Hematopoietic multipotent progenitor cell treated with erythropoietin and hydrocortisone succinate and interleukin-3 and kit ligand, for 15 days (in vitro differentiated cells): ENCODE measurements at regions not wholly inside any gene's neighbourhood (a gene's known extent, or its start where the extent isn't known, plus 50 kb on each side); places are given as distances from the start of the nearest gene placed in this dataset.

Experiments
- DNase-seq: peaks from one replicate; pipeline ENCODE4 v3.0.0-alpha.2; 2015; ENCODE audit warnings: low spot score

DNA sequence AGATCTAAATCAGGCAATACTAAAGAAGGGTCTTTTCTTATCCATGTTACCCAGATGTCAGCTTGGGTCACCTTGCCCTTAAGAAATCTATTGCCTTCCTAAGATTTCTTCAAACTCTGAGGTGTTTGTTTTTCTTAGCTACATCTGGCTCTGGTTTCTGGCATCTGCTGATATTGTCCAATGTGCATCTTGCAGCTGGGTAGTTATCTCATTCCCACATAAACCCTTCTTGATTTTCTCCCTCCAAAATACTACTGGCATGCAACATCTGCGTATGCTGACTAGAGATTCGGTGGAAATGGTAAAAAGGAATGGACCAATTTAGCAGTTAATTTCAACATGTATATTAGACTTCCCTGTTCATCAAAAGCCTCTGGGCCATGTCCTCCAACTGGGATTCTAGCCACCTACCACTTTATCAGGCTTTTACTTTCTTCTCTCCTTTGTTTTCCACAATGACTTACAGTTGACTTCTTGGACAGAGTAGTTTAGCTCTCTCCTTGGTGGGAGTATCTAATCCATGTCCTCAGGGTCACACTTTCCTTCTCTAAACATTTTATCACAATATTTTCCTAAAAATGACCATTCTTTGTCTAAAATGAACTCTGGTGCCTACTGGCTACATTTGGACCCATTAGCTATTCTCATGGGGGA is 324.8 kb upstream of the FAR2 start:
- DNase-seq, result no peak

DNA sequence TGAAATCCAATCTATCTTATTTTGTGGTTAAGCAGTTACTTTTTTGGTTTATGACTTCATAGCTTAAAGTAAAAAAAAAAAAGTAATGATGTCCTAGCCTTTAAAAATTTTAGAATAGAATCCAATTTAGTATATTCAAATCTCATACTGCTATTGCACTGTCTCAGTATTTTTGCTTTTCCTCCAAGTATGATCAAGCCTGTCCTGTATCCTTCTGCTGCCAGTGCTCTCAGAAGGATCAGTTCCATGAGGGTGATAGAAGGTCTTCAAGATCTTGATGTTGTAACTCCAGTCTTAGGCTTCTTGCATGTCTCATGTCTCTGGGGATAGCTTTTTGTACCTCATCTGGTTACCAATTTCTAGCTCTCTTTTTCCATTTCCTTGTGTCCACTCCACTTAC is 324.2 kb upstream of the FAR2 start:
- no peak for DNase-seq

DNA sequence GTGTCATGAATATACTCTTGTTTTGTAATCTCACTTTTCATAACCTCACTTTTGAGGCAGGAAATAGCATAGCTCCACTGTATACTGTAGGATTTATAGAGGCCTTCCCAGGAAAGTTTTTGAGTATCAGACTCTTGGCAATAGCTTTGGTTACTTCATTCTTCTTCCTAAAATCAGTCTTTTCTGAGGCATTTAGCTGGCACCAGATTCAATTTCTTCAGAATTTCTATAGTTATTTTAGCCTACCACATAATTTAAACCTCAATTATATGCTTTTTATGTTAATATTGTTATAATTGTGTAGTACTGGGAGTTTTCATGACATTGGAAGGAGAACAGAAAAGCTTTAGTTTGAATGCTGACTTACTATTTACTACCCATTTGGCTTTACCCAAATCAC is 322.3 kb upstream of the FAR2 start:
- no peak for DNase-seq

DNA sequence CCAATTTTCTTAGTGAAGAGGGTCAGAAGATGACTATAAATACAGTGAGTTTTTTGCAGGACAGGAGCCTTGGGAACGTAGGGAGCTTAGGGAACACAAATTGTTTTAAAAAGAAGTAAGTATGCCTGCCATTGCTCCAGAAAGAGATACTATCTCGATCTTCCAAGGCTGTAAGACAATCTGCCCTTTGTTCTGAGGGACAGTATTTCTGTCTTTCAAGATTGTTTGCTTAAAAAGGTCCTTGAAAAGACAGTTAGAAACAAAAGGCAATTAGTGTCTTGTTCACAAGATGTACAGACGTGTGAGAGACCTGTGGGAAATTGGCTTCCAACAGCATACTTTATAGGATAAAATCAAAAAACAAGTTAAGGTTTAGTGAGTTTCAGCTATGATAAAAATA is 321.2 kb upstream of the FAR2 start:
- no peak for DNase-seq

DNA sequence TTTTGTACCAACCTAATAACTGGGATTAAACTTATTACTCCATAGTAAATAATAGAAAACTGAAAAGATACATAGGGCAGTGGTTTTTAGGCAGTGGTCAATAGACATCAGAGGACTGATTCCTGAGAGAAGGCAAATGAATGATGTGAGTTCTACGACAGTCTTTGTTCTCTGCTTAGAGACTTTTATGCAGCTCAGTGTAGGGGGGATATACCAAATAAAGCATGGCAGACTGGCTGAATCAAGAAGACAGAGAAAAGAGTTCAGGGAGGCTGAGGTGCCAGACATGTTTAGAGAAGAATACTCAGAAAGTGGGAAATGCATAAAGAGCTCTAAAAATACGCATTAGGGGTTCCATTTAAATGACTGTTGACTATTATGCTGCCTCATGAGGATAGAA is 320.8 kb upstream of the FAR2 start:
- DNase-seq, result no peak

DNA sequence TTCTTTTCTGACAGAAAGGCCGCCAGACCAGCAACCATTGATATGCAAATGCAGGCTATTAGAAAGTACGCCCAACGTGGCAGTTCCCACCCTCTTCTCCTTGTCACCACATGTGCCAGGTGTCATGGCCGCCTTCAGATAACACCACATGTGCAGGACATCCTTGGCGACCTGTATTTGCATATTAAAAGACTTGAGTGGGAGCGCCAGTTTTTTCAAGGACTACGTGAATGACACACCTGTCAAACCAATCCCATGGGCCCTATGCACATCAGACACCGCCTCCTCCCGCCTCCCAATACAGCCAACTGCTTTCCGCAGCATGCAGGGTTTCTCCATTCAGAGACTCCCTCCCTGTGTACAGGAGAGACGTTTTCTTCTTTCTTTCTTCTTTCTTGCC is 318.6 kb upstream of the FAR2 start:
- no peak for DNase-seq

DNA sequence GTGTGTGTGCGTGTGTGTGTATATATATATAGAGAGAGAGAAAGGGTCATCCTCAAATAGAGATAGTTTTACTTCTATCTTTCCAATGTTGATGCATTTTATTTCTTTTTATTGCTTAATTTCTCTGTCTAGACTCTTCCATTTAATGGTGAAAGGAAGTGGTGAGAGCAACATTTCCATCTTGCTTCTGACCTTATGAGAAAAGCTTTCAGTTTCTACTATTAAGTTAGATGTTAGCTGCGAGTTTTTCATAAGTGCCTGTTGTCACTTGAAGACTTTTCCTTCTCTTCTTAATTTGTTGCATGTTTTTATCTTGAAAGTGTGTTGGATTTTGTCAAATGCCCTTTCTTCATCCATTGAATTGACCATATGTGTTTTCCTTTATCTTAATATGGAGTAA is 304.4 kb upstream of the FAR2 start:
- no peak for DNase-seq

DNA sequence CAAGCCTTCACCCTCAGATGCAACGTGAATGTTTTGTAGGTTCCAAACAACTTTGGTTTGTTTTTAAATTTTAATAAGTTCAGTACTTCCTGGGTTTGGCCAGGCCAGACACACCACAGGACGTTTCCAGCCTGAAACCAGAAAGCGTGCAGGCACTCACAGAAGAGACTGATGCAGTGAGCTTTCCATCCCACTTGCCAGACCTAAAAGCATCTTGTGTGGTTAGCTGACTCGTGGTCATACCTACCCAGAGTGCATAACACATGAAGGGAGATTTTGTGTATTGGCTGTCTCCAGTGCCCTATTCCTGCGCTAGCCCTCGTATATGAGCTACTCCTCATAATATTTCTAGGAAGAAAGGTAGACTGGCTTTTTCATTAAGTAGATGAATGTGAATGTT is 297.3 kb upstream of the FAR2 start:
- no peak for DNase-seq

DNA sequence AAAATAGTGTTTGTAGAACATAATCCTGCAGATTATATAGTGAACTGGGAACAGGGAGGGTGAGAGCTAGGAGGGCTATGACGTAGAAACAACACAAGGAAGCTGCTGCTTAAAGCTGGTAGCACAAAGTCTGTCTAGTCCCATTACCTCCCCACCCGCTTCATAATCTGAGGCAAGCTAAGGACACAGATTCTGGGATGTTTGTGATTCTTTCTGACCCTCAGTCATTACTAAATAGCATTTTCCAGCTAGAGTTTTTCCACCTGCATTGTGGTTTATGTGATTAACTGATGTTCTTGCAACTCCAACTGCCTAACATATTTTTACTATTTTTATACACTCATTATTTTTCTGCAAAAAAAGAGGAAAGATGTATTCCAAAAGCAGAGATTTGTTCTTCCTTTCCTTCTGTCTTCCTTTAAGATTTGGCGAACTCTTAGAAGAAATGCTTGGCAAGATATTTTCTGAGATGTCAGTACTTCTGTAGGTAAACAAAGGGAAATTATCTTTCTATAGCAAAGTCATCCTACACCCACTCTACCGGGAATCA is 293.2 kb upstream of the FAR2 start:
- DNase-seq, result no peak

DNA sequence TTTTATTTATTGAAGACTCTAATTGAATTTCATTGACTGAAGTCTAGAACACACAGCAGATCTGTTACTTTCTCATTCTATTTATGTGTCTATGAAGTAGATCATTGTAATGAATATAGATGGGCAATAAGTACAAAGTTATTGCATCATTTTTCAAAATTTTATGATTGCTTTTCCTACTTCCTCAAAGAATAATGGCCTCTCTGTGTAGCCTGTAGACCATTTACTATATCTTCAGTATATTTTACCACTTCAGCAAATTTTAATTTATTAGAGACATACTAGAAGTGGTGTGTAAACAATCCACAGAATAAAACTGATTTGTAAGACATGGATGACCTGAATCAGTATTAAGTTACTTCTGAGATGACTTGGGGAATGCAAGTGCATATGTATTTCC is 291.7 kb upstream of the FAR2 start:
- DNase-seq, result no peak

DNA sequence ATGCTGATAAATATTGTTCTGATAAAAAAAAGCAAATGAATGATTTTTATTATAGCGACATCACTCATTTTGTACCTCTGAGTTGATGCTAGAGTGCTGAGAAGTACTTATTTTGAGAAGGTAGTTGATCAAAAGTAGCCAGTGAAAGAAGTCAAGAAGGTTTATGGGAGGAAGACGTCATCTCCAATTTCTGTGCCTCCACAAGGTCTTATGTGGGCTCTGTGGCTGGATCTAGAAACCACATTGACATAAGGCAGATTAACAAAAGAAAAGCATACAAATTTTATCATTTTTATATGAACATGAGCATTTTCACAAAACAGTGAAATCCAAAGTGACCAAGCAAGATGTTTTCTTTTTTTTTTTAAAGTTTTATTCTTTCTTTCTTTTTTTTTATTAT is 289.5 kb upstream of the FAR2 start:
- no peak for DNase-seq

DNA sequence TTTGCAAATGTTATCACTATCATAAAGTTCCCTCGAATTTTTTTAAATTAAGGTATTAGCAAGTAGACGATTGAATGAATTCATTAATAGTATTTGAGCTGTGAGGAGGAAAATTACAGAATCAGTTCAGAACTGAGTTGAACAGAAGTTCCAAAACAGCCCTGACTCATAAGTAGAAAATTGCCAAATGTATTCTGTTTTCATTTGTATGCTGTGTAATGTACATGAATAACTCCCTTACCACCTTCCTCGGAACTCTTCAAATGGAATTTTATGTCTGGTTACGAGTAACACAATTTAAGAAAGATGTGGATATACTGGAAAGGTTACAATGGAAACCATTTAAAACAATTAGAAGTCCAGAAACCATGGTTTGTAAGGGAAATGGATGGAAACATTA is 283.3 kb upstream of the FAR2 start:
- DNase-seq, result no peak

DNA sequence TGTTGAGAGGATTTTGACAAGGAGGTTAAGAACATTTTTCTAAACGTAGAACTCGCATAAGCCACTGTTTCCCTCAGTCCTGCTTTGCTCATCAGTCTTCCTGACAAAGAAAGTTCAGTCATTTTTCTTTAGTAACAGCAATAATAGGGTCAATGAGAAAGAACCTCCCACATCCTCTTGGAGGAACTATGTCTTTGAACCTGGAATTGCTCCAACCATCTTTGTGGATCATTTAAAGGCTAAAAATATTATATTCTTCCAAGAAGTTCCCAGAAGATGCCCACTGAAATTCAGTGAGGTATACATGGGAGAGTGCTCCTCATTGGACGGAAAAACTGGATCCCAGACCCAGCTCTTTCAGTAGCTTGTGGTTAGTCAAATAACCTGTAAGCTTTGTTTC is 282.8 kb upstream of the FAR2 start:
- DNase-seq, result no peak

DNA sequence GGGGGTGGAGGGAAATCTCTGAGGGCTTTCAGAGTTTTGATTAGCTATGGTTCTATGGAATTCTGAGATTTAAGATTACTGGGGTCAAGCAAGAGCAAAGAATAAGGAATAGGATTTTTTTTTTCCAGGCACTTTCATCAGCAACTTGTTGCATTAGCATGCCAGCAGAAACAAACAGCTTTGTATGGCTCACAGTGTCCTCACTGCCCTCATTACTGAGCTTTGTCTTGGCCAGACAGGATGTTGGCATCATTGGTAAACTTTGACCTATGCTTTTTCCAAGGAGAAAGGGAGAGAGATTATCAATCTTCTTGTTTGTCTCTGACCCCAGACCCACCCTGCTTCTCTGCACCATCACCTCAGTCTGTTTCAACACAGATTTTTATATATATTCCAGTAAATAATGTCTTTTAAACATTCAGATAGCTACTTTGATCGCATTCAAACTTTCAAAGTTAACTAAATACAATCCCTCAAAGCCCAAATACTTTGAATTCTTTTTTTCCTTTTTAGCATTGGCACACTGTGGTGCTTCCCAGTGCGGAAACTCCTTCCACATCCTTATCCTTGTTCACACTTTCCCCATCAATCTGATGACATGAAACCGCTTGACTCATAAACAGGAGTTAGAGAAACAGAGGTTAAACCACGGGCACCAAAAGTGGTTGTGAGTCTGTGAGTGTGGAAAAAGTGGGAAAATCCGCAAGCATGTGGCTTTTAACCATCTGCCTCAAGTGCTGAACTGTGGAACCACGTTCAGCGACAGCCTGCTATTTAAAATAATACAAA is 282.2 kb upstream of the FAR2 start:
- DNase-seq, result no peak

DNA sequence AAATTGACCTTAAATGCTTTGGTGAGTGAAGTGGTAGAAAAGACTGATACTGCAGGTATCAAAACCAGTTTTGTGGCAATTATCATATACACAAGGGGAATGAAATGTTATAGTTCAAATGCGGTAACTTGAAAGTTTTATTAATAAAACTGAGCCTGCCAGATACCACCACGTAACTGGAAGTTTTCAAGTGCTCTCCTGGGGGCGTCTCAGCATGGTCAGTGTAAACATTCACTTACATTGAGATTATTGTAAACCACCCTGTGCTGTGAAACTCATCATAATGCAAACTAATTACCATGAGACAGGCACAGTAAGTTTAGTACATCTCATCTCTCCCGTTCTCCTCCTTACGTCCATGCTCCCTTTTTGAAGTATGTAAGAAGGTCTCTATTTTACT is 280.7 kb upstream of the FAR2 start:
- DNase-seq, result no peak

DNA sequence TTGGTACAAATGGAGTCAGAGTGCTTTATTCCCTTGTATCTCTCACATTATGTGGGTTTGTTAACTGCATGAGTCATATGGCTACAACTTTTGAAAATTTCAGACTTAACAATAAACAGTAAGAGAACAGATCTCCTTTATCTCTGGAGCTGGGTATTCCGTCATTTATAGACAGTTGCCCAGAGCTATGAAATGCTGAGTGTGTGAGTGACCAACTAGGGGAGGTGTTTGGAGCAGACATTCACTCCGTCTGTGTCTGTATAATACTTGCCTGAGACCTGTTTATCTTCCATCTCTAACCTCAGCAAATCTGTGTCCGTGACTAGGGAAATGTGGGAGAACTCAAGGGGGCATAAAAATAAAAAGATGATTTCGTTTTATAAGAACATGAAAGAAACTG is 279.9 kb upstream of the FAR2 start:
- DNase-seq, result no peak

DNA sequence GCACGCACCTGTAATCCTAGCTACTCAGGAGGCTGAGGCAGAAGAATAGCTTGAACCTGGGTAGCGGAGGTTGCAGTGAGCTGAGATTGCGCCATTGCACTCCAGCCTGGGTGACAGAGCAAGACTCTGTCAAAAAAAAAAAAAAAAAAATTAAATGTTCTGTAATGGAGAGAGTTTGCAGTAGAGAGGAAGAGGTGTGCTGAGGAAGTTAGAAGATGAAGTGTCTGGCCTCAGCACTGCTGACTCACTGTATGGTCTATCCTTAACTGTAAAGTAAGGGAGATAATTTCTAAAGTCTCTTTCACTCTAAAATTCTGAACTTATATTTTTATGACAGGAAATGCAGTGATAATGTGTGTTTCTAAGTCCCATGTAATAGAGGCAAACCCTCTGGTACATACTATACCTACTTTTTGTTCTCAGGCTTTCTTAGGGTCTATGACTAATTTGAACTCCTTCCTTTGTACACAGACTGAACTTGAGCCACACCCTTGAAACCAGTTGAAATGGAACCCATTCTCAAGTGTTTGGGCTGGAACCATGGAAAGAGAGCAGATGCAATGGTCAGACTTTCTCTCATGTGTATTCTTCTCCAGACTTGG is 278.1 kb upstream of the FAR2 start:
- no peak for DNase-seq

DNA sequence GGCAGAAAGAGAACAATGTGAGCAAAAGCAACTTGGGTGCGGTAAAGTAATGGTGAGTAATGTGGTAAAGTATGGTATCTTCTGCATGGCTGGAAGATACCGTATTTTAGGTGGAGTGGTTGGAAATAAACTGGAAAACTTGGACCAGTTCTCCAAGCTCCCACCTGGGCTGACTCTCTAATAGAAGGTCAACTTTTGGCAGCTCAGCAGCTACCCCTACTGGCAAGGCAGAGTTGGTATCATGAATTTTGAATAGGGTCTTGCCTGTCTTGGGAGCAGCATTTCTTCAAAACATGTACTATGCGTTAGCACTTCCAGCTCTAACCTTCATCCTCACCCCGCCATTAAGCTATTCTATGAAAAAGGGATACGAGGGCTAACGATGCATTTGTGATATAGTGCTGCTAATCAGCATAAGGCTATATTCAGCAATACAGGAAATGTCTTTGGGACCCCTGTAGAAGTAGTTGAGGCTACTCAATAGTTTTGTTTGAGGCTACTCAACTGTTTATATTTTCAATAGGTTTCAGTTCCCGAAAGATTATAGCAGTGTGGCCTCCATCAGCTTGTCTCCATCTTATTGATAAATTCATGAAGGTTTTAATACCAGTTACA is 276.3 kb upstream of the FAR2 start:
- DNase-seq, result peak; percentile 3

DNA sequence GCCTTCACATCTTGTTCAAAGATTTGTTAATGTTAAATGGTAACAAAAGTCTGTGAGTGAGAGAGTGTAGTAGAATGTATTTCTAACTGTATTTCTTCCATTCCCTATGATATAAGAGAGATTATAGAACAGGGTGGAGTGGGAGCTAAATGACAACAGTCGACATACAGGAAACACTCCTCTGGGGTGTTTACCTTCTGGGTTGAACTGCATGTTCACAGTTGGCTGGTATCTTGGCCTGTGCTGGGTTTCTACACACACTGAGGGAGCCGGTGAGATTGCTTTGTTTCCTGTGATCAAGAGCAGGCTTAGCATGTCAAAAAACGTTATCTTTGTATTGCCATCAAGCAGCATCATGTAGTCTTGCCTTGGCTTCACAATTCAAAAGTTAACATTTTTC is 274.3 kb upstream of the FAR2 start:
- DNase-seq, result no peak

DNA sequence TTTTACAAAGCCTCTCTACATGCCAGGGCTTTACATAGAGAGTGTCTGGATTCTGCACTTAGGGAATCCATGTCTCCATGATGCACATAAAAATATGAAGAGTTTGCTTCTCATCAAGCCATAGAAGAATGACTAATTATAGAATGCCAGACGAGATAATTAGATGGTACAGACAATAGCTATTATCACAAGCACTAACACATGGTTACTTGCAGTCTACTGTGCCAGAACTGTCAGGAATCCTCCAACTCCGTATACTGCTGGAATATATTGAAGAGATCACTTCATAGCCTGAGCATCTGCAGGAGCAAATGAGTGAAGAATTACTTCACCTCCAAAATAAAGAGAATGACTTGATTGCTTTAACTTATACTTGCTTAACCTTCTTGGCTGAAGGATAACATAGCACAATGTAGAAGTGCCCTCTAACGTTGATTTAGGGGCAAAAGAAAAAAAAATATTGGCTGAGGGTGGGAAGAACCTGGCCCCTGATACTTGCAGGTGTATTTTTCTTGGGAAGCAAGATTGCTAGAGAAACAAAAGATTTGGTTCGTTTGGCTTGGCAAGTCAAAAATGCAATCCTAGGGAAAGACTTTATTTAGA is 272.8 kb upstream of the FAR2 start:
- DNase-seq, result no peak

DNA sequence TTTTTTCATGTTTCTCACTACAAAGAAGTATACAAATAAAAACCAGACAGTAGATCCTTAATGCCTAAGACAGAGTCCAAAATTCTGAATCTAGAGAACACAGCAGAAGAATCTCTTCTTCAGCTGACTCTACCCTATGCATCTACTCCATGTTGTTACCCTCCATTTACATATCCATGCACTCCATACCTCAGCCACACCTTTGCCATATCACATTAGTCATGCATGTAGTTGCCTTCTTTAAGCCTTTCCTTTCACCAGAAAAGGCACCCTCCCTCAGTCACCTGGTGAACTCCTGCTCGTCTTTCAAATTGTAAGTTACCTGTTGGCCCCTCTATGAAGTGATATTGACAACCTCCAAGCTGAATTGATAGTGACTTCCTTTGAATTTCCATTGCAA is 271.2 kb upstream of the FAR2 start:
- DNase-seq, result no peak

DNA sequence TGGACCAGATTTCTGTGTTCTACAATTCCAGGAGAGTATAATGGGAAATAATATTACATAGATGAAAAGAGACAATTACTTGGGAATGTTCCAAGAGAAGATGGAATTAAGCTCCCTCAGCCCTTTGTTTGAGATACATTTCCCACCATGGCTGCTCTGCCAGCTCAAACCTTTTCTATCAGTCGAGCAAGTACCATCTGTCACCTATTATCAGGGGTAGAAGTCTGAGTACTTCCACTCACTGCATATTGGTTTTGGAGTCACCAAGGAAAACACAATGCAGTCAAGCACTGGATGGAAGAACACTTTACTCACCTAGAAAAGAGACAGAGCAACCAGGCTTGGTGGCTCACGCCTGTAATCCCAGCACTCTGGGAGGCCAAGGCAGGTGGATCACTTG is 270.4 kb upstream of the FAR2 start:
- DNase-seq, result no peak

DNA sequence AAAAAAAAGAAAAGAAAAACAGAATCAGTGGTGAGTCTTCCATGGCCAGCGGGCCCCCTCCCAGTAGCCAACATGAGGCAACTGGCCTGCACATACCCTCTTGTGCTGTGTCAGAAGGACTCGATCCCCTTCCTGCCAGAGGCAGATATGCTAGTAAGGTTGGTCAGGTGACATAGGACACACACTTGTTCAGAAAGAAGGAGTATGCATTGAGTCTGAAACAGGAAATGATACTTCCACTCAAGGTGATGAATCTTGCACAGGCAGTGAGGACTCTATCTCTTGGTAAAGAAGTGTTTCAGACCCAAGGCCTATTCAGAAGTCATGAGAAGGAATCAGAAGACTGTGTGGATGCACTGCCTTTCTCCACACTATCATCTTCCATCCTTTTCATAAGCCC is 269.7 kb upstream of the FAR2 start:
- DNase-seq, result no peak
